ENCODE measurements at regions not wholly inside any gene's neighbourhood (a gene's known extent, or its start where the extent isn't known, plus 50 kb on each side); places are given as distances from the start of the nearest gene placed in this dataset.

GRCh38 chr6:165219629-165220028 is 89.8 kb downstream of the C6orf118 start:
- no peak for DNase-seq (ENCODE audit: low read depth)
- TF ChIP-seq, protein P1, sequence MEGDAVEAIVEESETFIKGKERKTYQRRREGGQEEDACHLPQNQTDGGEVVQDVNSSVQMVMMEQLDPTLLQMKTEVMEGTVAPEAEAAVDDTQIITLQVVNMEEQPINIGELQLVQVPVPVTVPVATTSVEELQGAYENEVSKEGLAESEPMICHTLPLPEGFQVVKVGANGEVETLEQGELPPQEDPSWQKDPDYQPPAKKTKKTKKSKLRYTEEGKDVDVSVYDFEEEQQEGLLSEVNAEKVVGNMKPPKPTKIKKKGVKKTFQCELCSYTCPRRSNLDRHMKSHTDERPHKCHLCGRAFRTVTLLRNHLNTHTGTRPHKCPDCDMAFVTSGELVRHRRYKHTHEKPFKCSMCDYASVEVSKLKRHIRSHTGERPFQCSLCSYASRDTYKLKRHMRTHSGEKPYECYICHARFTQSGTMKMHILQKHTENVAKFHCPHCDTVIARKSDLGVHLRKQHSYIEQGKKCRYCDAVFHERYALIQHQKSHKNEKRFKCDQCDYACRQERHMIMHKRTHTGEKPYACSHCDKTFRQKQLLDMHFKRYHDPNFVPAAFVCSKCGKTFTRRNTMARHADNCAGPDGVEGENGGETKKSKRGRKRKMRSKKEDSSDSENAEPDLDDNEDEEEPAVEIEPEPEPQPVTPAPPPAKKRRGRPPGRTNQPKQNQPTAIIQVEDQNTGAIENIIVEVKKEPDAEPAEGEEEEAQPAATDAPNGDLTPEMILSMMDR (IDR thresholded peaks at IDR 0.05; ENCODE audit: low read depth, low read length, missing control alignments): no peak
- H3K4me3 ChIP-seq (ENCODE audit: low read depth, low read length): no peak overlapping the region

DNA sequence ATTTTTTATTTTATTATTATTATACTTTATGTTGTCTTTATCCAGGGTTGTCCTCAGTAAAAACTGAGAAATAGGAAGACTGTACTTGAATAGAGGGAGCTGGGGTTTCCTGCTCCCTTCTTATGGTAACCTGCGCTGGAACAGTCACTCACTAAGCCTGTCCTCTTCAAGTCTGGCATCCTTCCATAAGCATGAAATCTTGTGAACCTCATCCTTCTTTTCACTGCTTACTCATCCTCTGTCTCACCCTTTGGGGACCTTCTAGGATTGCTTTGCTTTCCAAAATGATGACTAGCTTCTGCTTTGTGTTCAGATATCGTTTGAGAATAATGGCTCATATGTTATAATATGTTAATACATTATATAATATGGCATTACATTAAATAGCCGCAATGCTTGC is 90.6 kb downstream of the C6orf118 start:
- no peak overlapping the region for H3K4me3 ChIP-seq (ENCODE audit: low read depth, low read length)
- TF ChIP-seq, protein P1 (IDR thresholded peaks at IDR 0.05; ENCODE audit: low read depth, low read length, missing control alignments): no peak
- DNase-seq (ENCODE audit: low read depth): no peak

- TF ChIP-seq, protein P1 (IDR thresholded peaks at IDR 0.05; ENCODE audit: low read depth, low read length, missing control alignments): no peak
- no peak overlapping the region for H3K4me3 ChIP-seq (ENCODE audit: low read depth, low read length)
- no peak for DNase-seq (ENCODE audit: low read depth)
Observed at GRCh38 chr6:165206798-165207197, 102.6 kb downstream of the C6orf118 start.

DNA sequence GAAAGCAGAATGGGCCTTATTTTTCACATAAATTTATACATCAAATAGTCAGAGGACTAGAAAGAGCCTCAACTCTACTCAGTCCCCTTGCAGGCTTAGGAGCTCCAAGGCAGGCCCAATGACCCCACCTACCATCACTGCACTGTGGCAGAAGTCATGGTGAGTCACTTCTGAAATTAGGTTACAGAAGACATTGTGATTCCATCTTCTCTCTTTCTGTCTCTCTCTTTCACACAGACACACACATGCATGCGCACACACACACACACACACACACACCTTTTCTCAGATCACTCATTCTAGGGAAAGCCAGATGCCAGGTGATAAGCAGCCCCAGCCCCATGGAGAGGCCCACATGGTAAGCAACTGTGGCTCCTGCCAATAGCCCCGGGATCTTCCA is 103.8 kb downstream of the C6orf118 start:
- no peak overlapping the region for H3K4me3 ChIP-seq (ENCODE audit: low read depth, low read length)
- no peak for DNase-seq (ENCODE audit: low read depth)
- TF ChIP-seq, protein P1 (IDR thresholded peaks at IDR 0.05; ENCODE audit: low read depth, low read length, missing control alignments): no peak

DNA sequence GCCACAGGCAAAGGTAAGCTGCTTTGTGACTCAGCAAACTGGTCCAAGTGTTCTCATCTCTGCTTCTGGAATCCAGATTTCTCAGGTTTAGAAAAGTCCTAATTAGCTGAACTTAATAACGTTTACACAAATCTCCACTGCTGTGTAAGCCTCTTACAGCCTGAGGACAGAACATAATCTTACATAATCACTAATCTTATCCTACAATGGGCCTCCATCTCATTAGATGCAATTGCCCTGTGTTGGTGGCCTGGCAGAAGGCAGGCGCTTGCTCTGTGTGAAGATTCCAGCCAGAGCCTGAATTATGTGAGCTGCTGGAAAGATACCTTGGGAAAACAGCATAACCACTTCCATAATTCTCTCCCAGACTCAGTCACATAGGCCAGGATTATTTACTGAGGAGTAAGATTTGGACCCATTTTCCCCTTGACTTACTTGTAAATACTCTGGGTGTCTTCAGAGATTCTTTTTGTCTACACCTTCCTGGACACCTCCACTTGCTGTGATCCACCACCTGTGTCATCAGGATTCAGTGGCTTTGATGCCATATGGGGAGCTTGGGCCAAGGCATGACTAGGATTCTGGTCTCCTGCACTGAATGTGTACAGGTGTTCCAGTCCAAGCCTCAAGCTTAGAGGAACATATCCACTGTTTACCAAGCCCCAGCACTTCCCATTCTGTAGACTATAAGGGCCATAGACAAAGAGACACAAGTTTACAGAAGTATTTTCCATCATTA is 104.4 kb downstream of the C6orf118 start:
- no peak for DNase-seq (ENCODE audit: low read depth)

DNA sequence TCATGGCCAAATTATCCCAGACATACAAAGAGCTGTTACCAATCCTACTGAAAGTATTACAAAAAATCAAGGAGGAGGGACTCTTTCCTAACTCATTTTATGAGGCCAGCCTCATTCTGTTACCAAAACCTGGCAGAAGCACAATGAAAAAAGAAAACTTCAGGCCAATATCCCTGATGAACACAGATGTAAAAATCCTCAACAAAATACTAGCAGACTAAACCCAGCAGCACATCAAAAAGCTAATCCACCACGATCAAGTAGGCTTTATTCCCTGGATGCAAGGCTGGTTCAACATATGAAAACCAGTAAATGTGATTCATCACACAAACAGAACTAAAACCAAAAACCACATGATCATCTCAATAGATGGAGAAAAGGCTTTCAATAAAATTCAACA is 109.2 kb downstream of the C6orf118 start:
- H3K4me3 ChIP-seq (ENCODE audit: low read depth, low read length): no peak overlapping the region
- TF ChIP-seq, protein P1 (IDR thresholded peaks at IDR 0.05; ENCODE audit: low read depth, low read length, missing control alignments): no peak
- DNase-seq (ENCODE audit: low read depth): no peak

More for the DNA sequence above, 104.4 kb downstream of the C6orf118 start:
- TF ChIP-seq, protein P1 (IDR thresholded peaks at IDR 0.05; ENCODE audit: low read depth, low read length, missing control alignments): no peak
- no peak overlapping the region for H3K4me3 ChIP-seq (ENCODE audit: low read depth, low read length)

DNA sequence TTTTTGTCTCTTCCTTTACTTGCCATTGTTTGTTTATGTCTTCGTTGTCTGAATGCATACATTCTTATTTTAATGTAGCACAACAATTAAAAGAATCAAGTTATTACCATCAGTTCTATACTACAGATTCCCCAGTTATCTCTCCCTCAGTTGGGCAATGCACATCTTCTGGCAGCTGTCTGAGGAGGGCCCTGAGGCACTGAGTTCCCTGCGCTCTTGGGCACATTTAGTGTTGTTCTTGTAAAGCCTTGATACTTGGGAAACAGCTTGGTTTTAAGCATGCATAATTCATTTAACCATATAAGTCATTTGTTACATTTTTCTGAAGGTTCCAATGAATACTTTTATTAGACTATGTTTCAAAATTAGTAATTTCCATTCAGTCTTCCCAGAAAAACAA is 117.9 kb downstream of the C6orf118 start:
- TF ChIP-seq, protein P1 (IDR thresholded peaks at IDR 0.05; ENCODE audit: low read depth, low read length, missing control alignments): no peak
- no peak for DNase-seq (ENCODE audit: low read depth)
- no peak overlapping the region for H3K4me3 ChIP-seq (ENCODE audit: low read depth, low read length)

Data from GM12864 (cell line).